WTC11 (cell line): ENCODE measurements at regions not wholly inside any gene's neighbourhood (a gene's known extent, or its start where the extent isn't known, plus 50 kb on each side); places are given as distances from the start of the nearest gene placed in this dataset.

Source experiments
- IRF2 ChIP-seq: sonication (generic); formaldehyde crosslinking; IDR thresholded peaks from 2 replicates; pipeline ENCODE4 v1.8.0; 2022; ENCODE audit warnings: low read depth, missing genetic modification reagents, borderline replicate concordance
- KAT7 ChIP-seq: sonication (generic); formaldehyde crosslinking; IDR thresholded peaks from 2 replicates; pipeline ENCODE4 v1.8.1; 2023; ENCODE audit warnings: missing genetic modification reagents, mild to moderate bottlenecking, borderline replicate concordance
- TEAD4 ChIP-seq: sonication (generic); formaldehyde crosslinking; IDR thresholded peaks from 2 replicates; pipeline ENCODE4 v1.8.0; 2022; ENCODE audit warnings: mild to moderate bottlenecking, missing genetic modification reagents
- USF2 ChIP-seq: sonication (generic); formaldehyde crosslinking; IDR thresholded peaks from 2 replicates; pipeline ENCODE4 v1.8.1; 2023; ENCODE audit warnings: mild to moderate bottlenecking, missing genetic modification reagents, moderate library complexity
- TF ChIP-seq, protein P1 (sequence below): fragments of 200-600 bp; IDR thresholded peaks from 2 replicates; pipeline ENCODE4 v1.8.0; 2022; ENCODE audit warnings: antibody characterized with exemption

- TF ChIP-seq USF2 (CRISPR knock-in tag) (no peak), KAT7 (CRISPR knock-in tag) (no peak), TEAD4 (CRISPR knock-in tag) (no peak), IRF2 (CRISPR knock-in tag) (no peak)
- TF ChIP-seq, protein P1, sequence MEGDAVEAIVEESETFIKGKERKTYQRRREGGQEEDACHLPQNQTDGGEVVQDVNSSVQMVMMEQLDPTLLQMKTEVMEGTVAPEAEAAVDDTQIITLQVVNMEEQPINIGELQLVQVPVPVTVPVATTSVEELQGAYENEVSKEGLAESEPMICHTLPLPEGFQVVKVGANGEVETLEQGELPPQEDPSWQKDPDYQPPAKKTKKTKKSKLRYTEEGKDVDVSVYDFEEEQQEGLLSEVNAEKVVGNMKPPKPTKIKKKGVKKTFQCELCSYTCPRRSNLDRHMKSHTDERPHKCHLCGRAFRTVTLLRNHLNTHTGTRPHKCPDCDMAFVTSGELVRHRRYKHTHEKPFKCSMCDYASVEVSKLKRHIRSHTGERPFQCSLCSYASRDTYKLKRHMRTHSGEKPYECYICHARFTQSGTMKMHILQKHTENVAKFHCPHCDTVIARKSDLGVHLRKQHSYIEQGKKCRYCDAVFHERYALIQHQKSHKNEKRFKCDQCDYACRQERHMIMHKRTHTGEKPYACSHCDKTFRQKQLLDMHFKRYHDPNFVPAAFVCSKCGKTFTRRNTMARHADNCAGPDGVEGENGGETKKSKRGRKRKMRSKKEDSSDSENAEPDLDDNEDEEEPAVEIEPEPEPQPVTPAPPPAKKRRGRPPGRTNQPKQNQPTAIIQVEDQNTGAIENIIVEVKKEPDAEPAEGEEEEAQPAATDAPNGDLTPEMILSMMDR = no peak
Observed at GRCh38 chr2:217085543-217085942, 225.7 kb upstream of the TNP1 start.
